ENCODE measurements at regions not wholly inside any gene's neighbourhood (a gene's known extent, or its start where the extent isn't known, plus 50 kb on each side); places are given as distances from the start of the nearest gene placed in this dataset.
"Not testable (repeated sequence)": the region's sequence is repeated elsewhere in the genome, so short reads cannot be mapped to it uniquely, and the experiment has no call there.

DNA sequence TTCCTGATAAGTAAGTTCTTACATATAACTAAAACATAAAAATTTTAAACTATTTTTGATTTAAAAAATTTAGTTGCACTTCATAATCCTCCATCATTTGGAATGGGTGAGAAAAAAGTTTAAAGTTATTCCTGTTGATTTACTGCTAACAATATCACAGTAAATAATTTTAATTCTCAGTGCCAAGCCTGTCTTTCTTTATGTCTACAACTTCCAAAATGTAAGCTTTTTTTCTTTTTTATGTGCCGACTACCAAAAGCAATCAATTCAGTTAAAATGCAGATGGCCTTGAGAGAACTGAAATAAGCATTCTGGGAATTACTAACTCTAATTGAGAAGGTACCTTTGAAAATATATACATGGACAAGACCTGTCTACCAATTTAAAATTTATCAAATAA lies 1224.3 kb upstream of the B3GALT2 start:
- Histone ChIP-seq H3K36me3 (ENCODE audit: insufficient read depth, low read length) (no peaks in the 10 kb centered on the region), H3K27me3 (ENCODE audit: insufficient read depth, low read length) (no peaks in the 10 kb centered on the region), H3K4me3 (ENCODE audit: low read depth, low read length, poor library complexity, severe bottlenecking) (no peak overlapping the region), H3F3A (ENCODE audit: insufficient read depth, low read length) (no peaks in the 10 kb centered on the region), H2AFZ (ENCODE audit: low read length) (no peak overlapping the region), H3K79me2 (ENCODE audit: insufficient read depth, low read length) (no peaks in the 10 kb centered on the region), H3K27ac (ENCODE audit: low read depth, low read length, poor library complexity, severe bottlenecking) (no peak overlapping the region), H3K9me3 (ENCODE audit: low read length) (no peaks in the 10 kb centered on the region), H3K4me1 (ENCODE audit: insufficient read depth, low read length, severe bottlenecking) (no peaks in the 10 kb centered on the region), H4K20me1 (ENCODE audit: insufficient read depth, low read length) (no peaks in the 10 kb centered on the region), H3K4me2 (ENCODE audit: low read length) (no peak overlapping the region), H3K9ac (ENCODE audit: low read length) (no peak overlapping the region), H3K9me2 (ENCODE audit: low read depth, low read length) (no peaks in the 10 kb centered on the region)
- TF ChIP-seq, protein P1, sequence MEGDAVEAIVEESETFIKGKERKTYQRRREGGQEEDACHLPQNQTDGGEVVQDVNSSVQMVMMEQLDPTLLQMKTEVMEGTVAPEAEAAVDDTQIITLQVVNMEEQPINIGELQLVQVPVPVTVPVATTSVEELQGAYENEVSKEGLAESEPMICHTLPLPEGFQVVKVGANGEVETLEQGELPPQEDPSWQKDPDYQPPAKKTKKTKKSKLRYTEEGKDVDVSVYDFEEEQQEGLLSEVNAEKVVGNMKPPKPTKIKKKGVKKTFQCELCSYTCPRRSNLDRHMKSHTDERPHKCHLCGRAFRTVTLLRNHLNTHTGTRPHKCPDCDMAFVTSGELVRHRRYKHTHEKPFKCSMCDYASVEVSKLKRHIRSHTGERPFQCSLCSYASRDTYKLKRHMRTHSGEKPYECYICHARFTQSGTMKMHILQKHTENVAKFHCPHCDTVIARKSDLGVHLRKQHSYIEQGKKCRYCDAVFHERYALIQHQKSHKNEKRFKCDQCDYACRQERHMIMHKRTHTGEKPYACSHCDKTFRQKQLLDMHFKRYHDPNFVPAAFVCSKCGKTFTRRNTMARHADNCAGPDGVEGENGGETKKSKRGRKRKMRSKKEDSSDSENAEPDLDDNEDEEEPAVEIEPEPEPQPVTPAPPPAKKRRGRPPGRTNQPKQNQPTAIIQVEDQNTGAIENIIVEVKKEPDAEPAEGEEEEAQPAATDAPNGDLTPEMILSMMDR (IDR thresholded peaks at IDR 0.05; ENCODE audit: low read length): no peak
- no peak for TF ChIP-seq EZH2 (IDR thresholded peaks at IDR 0.05; ENCODE audit: borderline replicate concordance, low read length)

DNA sequence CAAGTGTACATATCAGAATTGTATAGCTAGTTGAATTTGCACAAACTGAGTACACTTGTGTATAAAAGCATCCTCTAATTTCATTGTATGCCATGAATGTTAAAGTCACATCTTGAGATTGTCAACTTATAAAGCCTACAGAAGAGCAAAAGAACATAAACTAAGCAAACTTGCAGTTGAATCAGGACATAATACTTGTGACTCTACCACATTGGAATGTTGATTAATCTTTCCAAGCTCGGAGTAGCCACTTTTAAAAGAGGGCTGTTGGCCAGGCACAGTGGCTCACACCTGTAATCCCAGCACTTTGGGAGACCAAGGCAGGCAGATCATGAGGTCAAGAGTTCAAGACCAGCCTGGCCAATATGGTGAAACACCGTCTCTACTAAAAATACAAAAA lies 1220.8 kb upstream of the B3GALT2 start:
- not testable (repeated sequence) for H2AFZ ChIP-seq (ENCODE audit: low read length); H3K9ac ChIP-seq (ENCODE audit: low read length); H3K4me1 ChIP-seq (ENCODE audit: insufficient read depth, low read length, severe bottlenecking); H3K27me3 ChIP-seq (ENCODE audit: insufficient read depth, low read length); H3K9me3 ChIP-seq (ENCODE audit: low read length); H3K4me2 ChIP-seq (ENCODE audit: low read length); H3K79me2 ChIP-seq (ENCODE audit: insufficient read depth, low read length); H4K20me1 ChIP-seq (ENCODE audit: insufficient read depth, low read length); H3K27ac ChIP-seq (ENCODE audit: low read depth, low read length, poor library complexity, severe bottlenecking); H3K36me3 ChIP-seq (ENCODE audit: insufficient read depth, low read length); H3K9me2 ChIP-seq (ENCODE audit: low read depth, low read length); H3F3A ChIP-seq (ENCODE audit: insufficient read depth, low read length); H3K4me3 ChIP-seq (ENCODE audit: low read depth, low read length, poor library complexity, severe bottlenecking)

DNA sequence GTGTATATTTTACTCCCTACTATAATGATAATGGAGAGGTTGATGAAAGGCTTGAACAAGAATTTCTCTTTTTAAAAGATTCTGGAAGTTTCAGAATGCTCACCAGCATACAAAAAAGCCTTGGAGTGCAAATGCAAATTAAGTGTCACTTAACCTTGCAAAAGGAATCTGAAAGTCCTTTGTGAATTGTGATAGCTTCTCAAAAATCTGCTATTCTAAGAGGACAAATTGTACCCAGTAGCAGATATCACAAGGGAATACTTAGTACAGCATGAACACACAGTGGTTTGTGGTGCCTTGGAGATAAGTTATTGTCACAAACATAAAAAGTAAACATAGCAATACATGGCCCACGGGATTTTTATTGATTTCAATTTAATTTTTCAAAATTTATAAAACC lies 1208.3 kb upstream of the B3GALT2 start:
- no peak overlapping the region for H3K4me3 ChIP-seq (ENCODE audit: low read depth, low read length, poor library complexity, severe bottlenecking)
- H3K79me2 ChIP-seq (ENCODE audit: insufficient read depth, low read length): no peaks in the 10 kb centered on the region
- no peaks in the 10 kb centered on the region for H4K20me1 ChIP-seq (ENCODE audit: insufficient read depth, low read length)
- H3K9ac ChIP-seq (ENCODE audit: low read length): no peak overlapping the region
- H3F3A ChIP-seq (ENCODE audit: insufficient read depth, low read length): no peaks in the 10 kb centered on the region
- H3K36me3 ChIP-seq (ENCODE audit: insufficient read depth, low read length): no peaks in the 10 kb centered on the region
- no peak for TF ChIP-seq EZH2 (IDR thresholded peaks at IDR 0.05; ENCODE audit: borderline replicate concordance, low read length)
- TF ChIP-seq, protein P1 (IDR thresholded peaks at IDR 0.05; ENCODE audit: low read length): no peak
- peak overlapping the region; percentile 72; the same call in 1 of the 2 replicates for H2AFZ ChIP-seq (ENCODE audit: low read length)
- no peaks in the 10 kb centered on the region for H3K9me2 ChIP-seq (ENCODE audit: low read depth, low read length)
- no peak overlapping the region for H3K27ac ChIP-seq (ENCODE audit: low read depth, low read length, poor library complexity, severe bottlenecking)
- H3K4me2 ChIP-seq (ENCODE audit: low read length): no peak overlapping the region
- H3K27me3 ChIP-seq (ENCODE audit: insufficient read depth, low read length): no peaks in the 10 kb centered on the region
- no peaks in the 10 kb centered on the region for H3K4me1 ChIP-seq (ENCODE audit: insufficient read depth, low read length, severe bottlenecking)
- peaks cover 7% of the 10 kb centered on the region for H3K9me3 ChIP-seq (ENCODE audit: low read length)

DNA sequence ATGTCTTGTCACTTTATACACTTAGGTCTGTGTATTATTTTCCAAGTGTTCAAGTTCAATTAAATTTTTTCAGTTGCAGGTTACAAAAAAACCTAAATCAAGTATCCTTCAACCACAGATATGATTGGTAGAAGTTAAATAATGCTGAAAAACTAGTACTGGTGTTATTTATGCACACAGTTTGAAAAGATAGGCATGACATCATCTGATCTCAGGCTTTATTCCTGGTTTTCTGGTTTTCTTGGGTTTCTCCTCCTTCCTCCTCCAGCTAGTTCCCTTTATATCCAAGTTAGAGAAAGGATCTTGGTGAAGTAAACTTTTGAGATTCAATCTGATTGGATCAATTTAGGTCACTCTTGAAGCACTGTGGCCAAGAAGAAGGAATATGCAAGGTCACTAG lies 1201.1 kb upstream of the B3GALT2 start:
- H3K4me3 ChIP-seq (ENCODE audit: low read depth, low read length, poor library complexity, severe bottlenecking): no peak overlapping the region
- H4K20me1 ChIP-seq (ENCODE audit: insufficient read depth, low read length): no peaks in the 10 kb centered on the region
- H3K9ac ChIP-seq (ENCODE audit: low read length): no peak overlapping the region
- H3F3A ChIP-seq (ENCODE audit: insufficient read depth, low read length): no peaks in the 10 kb centered on the region
- H3K4me1 ChIP-seq (ENCODE audit: insufficient read depth, low read length, severe bottlenecking): peaks cover 11% of the 10 kb centered on the region
- H3K9me3 ChIP-seq (ENCODE audit: low read length): peaks cover 3% of the 10 kb centered on the region; the same call in 1 of the 2 replicates
- peak overlapping the region; percentile 100 for H2AFZ ChIP-seq (ENCODE audit: low read length)
- no peaks in the 10 kb centered on the region for H3K36me3 ChIP-seq (ENCODE audit: insufficient read depth, low read length)
- TF ChIP-seq, protein P1 (IDR thresholded peaks at IDR 0.05; ENCODE audit: low read length): no peak
- no peak for TF ChIP-seq EZH2 (IDR thresholded peaks at IDR 0.05; ENCODE audit: borderline replicate concordance, low read length)
- no peaks in the 10 kb centered on the region for H3K27me3 ChIP-seq (ENCODE audit: insufficient read depth, low read length)
- peak overlapping the region; percentile 62 for H3K4me2 ChIP-seq (ENCODE audit: low read length)
- H3K79me2 ChIP-seq (ENCODE audit: insufficient read depth, low read length): no peaks in the 10 kb centered on the region
- no peak overlapping the region for H3K27ac ChIP-seq (ENCODE audit: low read depth, low read length, poor library complexity, severe bottlenecking)
- no peaks in the 10 kb centered on the region for H3K9me2 ChIP-seq (ENCODE audit: low read depth, low read length)
